ENCODE measurements at regions not wholly inside any gene's neighbourhood (a gene's known extent, or its start where the extent isn't known, plus 50 kb on each side); places are given as distances from the start of the nearest gene placed in this dataset.

DNA sequence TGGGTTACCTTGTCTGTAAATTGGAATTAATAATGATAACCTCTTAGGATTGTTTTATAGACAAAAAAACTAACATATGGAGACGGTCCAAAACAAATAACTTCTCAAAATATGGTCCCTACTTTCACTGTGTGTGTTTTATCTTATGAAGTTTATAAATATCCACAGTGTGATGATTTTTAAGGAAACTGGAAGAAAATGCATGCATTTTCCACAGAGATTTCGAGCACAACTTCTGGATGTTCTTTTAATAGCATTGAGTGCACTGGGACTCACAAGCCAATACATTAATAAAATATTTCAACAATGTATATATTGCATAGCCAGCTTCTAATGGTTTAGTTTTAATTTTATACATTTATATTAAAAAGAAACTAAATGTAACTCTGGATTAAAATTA lies 87.9 kb upstream of the SPHKAP start:
- DNase-seq: no peak

- DNase-seq: no peak
Measured at GRCh38 chr2:228268756-228269155, 87.3 kb upstream of the SPHKAP start.

DNA sequence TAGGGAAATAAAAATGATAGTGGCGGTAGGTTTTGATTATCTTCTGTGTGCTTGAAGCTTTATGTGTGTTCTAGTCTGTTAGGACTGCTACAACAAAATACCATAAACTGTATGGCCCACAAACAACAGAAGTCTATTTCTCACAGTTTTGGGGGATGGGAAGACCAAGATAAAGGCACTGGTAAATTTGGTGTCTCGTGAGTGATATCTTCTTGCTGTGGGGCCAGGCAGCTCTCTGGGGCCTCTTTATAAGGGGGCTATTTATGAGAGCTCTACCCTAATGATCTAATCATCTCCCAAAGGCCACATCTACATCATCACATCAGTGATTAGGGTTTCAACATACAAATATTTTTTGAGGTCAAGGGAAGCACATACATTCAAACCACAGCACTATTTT lies 86.8 kb upstream of the SPHKAP start:
- DNase-seq: no peak

DNA sequence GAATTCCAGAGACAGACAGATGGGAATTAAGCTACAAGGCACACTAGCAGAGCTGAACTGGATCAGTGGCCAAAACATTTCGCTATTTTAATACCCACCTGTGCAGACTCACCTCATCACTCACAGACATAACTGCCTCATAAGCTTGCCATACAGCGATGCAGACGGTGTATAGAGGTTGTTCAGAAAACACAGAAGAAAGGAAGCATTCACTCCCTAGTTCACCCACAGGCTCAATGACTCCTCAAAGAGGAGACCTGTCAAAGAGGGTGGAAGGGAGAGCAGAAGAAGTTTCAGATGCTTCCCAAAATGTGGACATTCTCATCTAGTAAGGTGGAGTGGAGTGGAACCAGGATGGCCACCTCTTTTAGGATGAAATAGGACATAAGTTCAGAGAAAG lies 81.7 kb upstream of the SPHKAP start:
- no peak for DNase-seq

- DNase-seq: no peak
Measured at GRCh38 chr2:228261546-228261945, 80.1 kb upstream of the SPHKAP start.

GRCh38 chr2:228257379-228257778 lies 75.9 kb upstream of the SPHKAP start:
- no peak for DNase-seq

DNA sequence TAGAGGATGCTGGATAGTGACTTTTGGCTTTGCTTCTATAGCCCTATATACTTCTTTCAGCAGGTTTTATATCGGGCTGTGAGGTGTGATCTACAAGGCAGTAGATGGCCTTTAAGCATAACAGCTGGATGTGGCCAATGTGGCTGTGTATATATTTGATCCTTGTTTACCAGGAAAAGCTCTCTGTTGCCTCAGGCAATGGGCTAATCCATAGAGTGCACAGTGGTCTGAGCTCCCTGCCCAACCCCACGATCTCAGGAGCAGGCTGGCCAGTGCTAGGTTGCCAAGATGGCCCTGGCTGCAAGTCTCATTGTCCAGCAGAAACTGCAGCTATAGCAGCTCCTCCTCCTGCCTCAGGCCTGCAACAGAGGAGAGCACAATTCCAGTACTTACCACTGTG lies 72.3 kb upstream of the SPHKAP start:
- no peak for DNase-seq

GRCh38 chr2:228247335-228247734 lies 65.8 kb upstream of the SPHKAP start:
- DNase-seq: no peak

- DNase-seq: no peak
Measured at GRCh38 chr2:228245601-228246000, 64.1 kb upstream of the SPHKAP start.

DNA sequence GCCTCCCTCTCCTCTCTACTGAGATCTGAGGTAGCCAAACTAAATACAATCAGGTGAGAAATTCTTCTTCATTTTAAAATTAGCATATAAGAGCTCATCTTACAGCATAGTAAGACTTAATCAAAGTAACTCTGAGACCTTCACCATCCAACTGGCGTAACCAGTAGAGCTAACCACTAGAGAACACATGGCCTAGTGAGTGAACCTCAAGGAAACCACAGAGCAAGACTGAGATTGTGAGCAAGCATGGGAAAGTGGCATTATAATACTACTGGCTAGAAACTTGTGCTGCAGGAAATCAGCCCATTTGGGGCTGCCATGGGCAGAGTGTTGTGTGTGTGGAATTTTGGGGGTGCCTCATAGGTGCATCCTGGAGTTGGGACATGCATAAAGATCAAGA lies 61.1 kb upstream of the SPHKAP start:
- DNase-seq: no peak

- no peak for DNase-seq
Measured at GRCh38 chr2:228239907-228240561, 58.5 kb upstream of the SPHKAP start.

DNA sequence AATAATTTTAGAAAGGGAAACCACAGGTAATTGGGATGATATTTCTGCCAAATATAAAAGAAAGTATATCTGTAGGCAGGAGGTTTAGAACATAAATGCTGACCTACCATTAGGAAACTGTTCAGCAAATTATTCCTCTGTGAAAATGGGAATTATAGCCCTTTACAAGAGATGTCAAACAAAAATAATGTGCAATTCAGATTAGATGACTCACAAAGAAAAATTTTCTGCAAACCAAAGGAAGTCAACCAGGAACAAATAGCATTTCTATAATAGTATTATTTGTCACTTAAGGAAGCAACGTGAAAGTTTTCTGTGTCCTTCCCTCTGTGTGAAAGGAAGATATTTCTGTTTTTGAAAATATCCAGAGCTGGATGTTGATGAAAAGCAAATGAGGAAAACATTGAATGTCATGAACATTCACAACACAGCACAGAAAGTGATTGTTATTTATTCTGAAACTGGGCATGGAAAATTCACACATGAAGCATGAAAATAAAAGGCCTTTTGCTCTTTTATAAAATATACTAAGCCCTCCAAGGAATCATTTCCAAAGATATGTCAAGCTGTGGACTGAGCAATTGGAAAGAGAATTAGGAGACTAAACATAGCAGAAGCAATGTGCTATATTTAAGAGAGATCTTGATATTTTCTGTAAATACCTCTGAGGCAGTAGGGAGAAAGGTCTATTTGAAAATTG lies 57.9 kb upstream of the SPHKAP start:
- DNase-seq: no peak
